Gastrocnemius medialis (tissue), 4 donors: ENCODE measurements at regions not wholly inside any gene's neighbourhood (a gene's known extent, or its start where the extent isn't known, plus 50 kb on each side); places are given as distances from the start of the nearest gene placed in this dataset.

Experiments
- CTCF ChIP-seq, 5 experiments: fragments of 450-650 bp in 3 of 5; fragments of 200-600 bp in 2 of 5; sonication (generic) in 2 of 5; IDR thresholded peaks in 4 of 5; conservative IDR thresholded peaks in 1 of 5; 1 replicate in 4 of 5; 2 replicates in 1 of 5; pipeline ENCODE4 v1.5.1; 2016 to 2019; ENCODE audit warnings: antibody characterized with exemption in 5 of 5, mild to moderate bottlenecking in 3 of 5, moderate library complexity in 3 of 5
- POLR2A ChIP-seq, 2 donors: fragments of 450-650 bp; IDR thresholded peaks; one replicate each; pipeline ENCODE4 v1.6.1; 2017; ENCODE audit warnings: antibody characterized with exemption in 2 of 2, mild to moderate bottlenecking in 2 of 2, moderate library complexity in 2 of 2

GRCh38 chr1:4216231-4216630, 316.2 kb upstream of the C1orf174 start:
- no peak for TF ChIP-seq POLR2A (IDR thresholded peaks at IDR 0.05)
- TF ChIP-seq CTCF (IDR thresholded peaks at IDR 0.05 in 4 of 5, conservative IDR thresholded peaks at IDR 0.05 in 1 of 5) = no peak
